ENCODE measurements at regions not wholly inside any gene's neighbourhood (a gene's known extent, or its start where the extent isn't known, plus 50 kb on each side); places are given as distances from the start of the nearest gene placed in this dataset.
A peak's percentile ranks its signal among the peaks of the same experiment; 100 is the strongest.

GRCh38 chrX:11944501-11944900, 186.5 kb downstream of the MSL3 start:
- TF ChIP-seq CTCF (IDR thresholded peaks at IDR 0.05) (peak; percentile 73), USF1 (IDR thresholded peaks at IDR 0.05; ENCODE audit: borderline replicate concordance, low read depth) (no peak), MXI1 (IDR thresholded peaks at IDR 0.05; ENCODE audit: low read depth, low read length) (no peak)
